ENCODE measurements at regions not wholly inside any gene's neighbourhood (a gene's known extent, or its start where the extent isn't known, plus 50 kb on each side); places are given as distances from the start of the nearest gene placed in this dataset.
"Not testable (repeated sequence)": the region's sequence is repeated elsewhere in the genome, so short reads cannot be mapped to it uniquely, and the experiment has no call there.

GRCh38 chr14:105682442-105682841, 156.1 kb downstream of the TMEM121 start:
- DNase-seq, result not testable (repeated sequence)

GRCh38 chr14:105682956-105683570, 156.7 kb downstream of the TMEM121 start:
- no peak for DNase-seq

GRCh38 chr14:105684056-105684455, 157.7 kb downstream of the TMEM121 start:
- not testable (repeated sequence) for DNase-seq

DNA sequence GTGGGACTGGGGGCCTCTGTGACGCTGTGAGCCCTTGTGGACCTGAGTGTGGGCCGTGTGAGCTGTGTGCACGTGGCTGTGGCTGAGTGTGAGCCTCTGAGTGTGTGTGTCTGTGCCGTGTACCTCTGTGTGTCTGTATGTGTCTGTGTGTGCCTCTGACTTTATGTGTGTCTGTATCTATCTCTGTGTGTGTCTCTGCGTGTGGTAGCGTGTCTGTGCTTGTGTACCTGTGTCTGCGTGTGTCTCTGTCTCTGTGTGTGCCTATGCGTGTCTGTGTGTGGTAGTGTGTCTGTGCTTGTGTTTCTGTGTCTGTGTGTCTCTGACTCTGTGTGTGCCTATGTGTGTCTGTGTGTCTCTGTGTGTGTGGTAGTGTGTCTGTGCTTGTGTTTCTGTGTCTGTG, 158.2 kb downstream of the TMEM121 start:
- DNase-seq, result not testable (repeated sequence)

DNA sequence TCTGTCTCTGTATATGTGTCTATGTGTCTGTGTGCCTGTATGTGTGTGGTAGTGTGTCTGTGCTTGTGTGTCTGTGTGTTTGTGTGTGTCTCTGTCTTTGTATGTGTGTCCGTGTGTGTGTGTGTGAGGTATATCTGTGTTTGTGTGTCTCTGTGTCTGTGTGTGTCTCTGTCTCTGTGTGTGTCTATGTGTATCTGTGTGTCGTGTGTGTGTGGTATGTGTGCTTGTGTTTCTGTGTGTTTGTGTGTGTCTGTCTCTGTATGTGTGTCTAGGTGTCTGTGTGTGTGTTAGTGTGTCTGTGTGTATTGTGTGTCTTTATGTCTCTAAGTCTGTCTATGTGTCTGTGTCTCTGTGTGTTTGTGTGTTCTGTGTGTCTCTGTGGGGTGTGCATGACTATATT, 158.6 kb downstream of the TMEM121 start:
- DNase-seq, result no peak

DNA sequence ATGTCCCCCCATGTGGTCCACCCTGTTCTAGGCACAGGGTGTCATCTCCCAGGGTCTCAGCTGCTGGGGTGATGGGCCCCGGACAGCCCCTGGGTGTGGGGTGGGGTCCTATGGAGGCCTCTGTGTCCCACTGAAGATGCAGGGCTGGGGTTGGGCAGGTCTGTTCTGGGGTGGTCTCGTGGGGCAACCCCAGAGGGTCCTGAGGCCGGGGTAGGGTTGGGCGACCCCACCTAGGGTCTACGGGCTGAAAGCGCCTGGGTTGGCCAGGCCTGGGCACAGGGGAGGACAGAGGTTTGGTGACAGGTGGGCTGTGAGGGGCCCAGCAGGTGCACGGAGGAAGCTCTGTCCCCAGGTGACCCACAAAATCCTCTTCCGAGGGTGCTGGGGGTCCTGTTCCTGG, 159.2 kb downstream of the TMEM121 start:
- DNase-seq, result not testable (repeated sequence)

GRCh38 chr14:105686050-105686449, 159.7 kb downstream of the TMEM121 start:
- not testable (repeated sequence) for DNase-seq

DNA sequence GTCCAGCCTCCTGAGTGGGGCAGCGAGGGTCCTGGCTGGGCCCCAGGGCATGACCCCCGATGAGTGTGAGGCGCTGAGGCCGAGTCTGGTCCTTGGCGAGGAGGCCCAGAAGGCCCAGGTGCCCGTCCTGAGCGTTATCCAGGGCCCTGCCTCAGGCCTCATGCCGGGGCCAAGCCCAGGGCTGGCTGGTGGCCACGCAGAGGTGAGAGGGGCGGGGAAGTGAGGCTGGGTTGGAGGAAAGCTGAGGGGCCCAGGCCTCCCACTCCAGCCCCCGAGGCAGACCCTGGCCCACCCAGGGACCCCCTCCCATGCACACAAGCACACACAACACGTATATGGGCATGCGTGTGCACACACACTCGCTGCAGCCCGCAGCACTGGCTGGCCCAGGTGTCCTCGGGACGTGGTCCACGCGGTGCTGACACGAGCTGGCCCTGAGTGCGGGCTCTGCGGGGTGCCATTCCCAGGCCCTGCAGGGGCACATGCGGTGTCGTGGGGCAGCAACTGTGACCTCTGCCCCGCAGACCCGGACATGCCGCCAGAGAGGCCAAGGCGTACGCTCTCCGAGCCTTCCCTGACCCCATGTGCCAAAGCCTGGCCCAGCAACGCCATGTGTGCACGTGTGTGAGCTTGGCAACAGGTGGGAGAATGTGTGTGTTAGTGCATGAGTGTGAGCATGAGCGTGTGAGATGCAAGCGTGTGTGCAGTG, 160.2 kb downstream of the TMEM121 start:
- DNase-seq, result not testable (repeated sequence)

DNA sequence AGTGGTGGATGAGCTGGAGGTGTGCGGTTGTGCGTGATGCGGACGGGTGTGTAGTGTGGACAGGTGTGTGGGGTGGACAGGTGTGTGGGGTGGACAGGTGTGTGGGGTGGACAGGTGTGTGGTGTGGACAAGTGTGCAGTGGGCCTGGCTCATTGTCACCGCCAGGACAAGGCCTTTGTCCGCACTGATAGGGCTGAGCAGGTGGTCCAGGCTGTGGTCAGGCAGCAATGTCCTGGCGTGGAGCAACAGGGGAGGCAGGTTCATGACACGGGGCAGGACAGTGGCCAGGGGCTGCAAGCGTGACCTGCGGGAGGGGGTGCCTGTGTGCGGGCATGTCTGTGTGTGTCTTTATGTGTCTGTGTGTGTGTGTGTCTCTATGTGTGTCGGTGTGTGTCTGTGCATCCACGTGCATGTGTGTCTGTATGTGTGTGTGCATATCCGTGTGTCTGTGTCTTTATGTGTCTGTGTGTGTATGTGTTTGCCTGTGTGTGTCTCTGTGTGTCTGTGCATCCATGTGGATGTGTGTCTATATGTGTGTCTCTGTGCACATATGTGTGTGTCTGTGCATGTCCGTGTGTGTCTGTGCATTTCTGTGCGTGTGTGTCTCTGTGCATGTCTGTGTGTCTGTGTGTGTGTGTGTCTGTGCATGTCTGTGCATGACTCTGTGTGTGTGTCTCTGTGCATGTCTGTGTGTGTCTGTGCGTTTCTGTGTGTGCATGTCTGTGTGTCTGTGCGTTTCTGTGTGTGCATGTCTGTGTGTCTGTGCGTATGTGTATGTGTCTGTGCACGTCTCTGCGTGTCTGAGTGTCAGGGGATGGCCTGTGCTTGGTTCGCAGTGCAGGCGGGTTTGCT, 161.0 kb downstream of the TMEM121 start:
- not testable (repeated sequence) for DNase-seq

DNA sequence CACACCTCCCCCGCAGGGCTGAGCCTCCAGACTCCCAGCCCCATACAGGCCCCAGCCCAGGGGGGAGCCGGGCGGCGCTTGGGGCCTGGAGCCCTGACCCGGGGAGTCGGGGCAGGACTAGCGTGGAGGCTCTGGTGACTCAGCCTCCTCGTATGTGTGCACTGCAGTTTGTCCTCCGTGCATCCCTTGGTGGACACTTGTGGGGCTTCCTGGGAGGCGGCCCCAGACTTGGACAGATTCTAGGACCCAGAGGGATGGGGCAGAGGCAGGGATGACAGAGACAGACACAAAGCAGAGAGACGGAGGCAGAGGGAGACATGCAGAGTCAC, 161.6 kb downstream of the TMEM121 start:
- DNase-seq, result not testable (repeated sequence)

- DNase-seq, result not testable (repeated sequence)
These were observed 162.4 kb downstream of the TMEM121 start for GRCh38 chr14:105688664-105689221.

DNA sequence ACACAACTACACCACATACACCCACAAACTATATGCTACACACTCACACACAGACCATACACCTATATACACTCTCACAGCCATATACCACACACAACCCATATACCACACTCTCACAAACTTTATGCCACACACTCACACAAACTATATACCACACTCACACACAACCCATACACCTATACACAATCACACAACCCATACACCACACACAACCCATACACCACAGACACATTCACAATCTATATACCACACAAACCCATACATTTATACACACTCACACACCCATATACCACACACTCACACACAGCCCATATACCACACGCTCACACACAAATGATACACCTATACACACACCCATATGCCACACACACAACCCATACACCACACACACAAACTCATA, 163.3 kb downstream of the TMEM121 start:
- no peak for DNase-seq

DNA sequence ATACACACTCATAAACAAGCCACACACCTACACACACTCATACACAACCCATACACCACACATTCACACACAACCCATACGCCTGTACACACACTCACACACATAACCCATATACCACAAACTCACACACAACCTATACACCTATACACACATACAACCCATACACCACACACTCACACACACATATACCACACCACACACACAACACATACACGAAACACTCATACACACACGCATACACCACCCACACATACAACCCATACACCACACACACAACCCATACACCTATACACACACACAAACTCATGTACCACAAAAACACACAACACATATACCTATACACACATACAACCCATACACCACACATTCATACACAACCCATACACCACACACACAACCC, 164.3 kb downstream of the TMEM121 start:
- no peak for DNase-seq

DNA sequence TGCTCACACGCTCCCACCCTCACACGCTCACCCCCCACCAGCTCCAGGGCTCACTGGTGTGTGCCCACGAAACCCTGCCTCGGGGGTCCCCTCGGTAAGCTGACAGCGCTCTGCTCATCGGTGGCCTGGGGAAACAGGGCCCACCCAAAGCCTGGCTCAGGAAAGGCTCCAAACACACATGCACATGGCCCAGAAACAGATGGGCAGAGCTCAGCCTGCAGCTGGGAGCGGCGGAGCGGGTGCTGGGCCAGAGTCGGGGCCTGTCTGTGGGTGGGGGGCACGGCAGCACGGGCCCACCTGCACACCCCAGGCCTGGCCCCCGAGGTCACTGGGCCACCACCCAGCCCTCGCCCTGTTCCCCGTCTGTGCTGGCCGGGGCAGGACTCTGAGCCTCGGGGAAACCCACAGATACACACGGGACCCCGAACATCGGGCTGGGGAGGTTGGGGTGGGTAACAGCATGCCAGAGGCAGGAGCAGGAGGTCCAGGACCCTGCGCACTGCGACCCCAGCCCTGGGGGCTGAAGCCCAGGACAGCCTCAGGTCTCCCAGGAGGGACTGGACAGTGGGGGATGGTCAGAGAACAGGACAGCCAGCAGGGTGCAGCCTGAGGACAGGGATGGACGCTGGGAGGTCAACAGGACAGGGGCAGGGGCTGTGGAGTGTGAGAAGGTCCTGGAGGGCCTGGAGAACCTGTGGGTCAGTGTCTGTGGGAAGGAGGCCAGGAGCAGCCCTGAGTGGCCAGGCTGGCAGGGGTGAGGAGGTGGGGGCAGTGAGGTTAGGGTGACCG, 165.1 kb downstream of the TMEM121 start:
- not testable (repeated sequence) for DNase-seq

DNA sequence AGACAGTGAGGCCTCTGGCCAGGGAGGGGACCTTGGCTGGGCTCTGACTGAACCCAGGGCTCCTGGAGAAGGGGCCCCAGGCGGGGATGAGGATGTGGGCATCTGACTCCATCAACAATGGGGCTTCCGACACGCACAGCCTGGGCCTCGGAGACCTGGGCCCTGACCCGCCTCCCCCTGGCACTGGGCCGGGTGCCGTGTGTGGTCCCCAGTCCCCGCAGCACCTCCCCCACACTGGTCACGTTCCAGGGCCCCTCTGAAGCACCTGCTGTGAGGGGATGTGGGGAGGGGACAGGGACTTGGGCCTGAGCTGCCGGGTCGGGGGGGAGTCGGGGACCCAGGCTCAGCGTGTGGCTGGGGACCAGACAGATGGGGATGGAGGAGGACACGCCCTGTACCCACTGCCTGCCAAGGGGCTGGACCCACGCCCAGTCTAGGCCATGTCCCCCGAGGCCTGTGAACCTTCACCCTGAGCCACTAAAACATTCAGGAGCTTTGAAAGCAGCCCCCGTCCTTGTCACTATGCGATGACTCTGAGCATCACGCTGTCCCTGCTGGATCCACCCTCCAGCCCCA, 165.8 kb downstream of the TMEM121 start:
- not testable (repeated sequence) for DNase-seq

GRCh38 chr14:105694961-105695360, 168.6 kb downstream of the TMEM121 start:
- DNase-seq, result no peak

- DNase-seq, result not testable (repeated sequence)
These were observed 170.0 kb downstream of the TMEM121 start for GRCh38 chr14:105696388-105696787.

DNA sequence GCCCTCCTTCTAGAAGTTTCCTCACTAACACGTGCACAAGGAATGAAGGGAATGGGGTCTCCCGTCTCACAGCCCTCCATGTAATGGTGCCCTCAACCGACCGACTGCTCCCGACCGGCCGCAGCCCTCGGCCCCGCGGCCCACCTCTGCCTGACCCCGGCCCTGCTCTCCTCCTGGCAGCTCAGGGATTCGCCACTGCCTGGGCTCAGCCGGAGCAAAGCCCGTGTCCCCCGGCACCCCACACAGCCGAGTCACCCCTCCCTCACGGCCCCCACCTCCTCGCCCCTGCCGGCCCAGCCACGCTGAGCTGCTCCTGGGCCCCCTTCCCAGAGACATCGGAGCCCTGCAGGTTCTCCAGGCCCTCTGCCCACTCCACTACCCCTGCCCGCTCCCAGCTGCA, 171.0 kb downstream of the TMEM121 start:
- DNase-seq, result not testable (repeated sequence)

- not testable (repeated sequence) for DNase-seq
These were observed 171.6 kb downstream of the TMEM121 start for GRCh38 chr14:105697955-105698354.

DNA sequence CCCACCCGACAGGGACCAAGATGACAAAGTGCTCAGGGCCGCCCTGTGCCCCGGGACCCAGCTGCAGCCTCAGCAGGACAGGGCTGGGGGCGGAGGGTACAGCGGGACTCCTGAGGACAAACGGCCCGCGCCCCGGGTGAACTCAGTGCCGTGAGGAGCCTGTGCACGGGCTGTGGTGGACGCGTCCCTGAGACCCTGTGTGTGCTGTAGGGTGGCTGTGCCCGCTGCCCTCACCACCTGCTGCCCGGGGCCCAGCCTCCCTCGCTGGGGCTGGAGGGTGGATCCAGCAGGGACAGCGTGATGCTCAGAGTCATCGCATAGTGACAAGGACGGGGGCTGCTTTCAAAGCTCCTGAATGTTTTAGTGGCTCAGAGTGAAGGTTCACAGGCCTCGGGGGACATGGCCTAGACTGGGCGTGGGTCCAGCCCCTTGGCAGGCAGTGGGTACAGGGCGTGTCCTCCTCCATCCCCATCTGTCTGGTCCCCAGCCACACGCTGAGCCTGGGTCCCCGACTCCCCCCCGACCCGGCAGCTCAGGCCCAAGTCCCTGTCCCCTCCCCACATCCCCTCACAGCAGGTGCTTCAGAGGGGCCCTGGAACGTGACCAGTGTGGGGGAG, 172.7 kb downstream of the TMEM121 start:
- not testable (repeated sequence) for DNase-seq

GRCh38 chr14:105699706-105700105, 173.3 kb downstream of the TMEM121 start:
- not testable (repeated sequence) for DNase-seq

GRCh38 chr14:105700146-105700545, 173.8 kb downstream of the TMEM121 start:
- DNase-seq, result not testable (repeated sequence)
